Mammary epithelial cell (primary cell): ENCODE measurements at regions not wholly inside any gene's neighbourhood (a gene's known extent, or its start where the extent isn't known, plus 50 kb on each side); places are given as distances from the start of the nearest gene placed in this dataset.

Experiments used
- EZH2 ChIP-seq: IDR thresholded peaks from 2 replicates; pipeline ENCODE4 v1.6.1; 2012; ENCODE audit warnings: low read length, inconsistent platforms, borderline replicate concordance
- TF ChIP-seq, protein P1 (sequence below), 2 donors: IDR thresholded peaks in 1 of 2; conservative IDR thresholded peaks in 1 of 2; 2 replicates each; pipeline ENCODE4 v1.5.1; 2011 to 2012; ENCODE audit warnings: inconsistent platforms in 2 of 2, low read length in 2 of 2, mild to moderate bottlenecking in 2 of 2, control low read depth in 1 of 2, low read depth in 1 of 2; ENCODE audit not compliant: insufficient read depth in 1 of 2; ENCODE audit errors: extremely low read depth in 1 of 2

- TF ChIP-seq, protein P1, sequence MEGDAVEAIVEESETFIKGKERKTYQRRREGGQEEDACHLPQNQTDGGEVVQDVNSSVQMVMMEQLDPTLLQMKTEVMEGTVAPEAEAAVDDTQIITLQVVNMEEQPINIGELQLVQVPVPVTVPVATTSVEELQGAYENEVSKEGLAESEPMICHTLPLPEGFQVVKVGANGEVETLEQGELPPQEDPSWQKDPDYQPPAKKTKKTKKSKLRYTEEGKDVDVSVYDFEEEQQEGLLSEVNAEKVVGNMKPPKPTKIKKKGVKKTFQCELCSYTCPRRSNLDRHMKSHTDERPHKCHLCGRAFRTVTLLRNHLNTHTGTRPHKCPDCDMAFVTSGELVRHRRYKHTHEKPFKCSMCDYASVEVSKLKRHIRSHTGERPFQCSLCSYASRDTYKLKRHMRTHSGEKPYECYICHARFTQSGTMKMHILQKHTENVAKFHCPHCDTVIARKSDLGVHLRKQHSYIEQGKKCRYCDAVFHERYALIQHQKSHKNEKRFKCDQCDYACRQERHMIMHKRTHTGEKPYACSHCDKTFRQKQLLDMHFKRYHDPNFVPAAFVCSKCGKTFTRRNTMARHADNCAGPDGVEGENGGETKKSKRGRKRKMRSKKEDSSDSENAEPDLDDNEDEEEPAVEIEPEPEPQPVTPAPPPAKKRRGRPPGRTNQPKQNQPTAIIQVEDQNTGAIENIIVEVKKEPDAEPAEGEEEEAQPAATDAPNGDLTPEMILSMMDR (conservative IDR thresholded peaks at IDR 0.05 in 1 of 2, IDR thresholded peaks at IDR 0.05 in 1 of 2; ENCODE audit: extremely low read depth in 1 of 2, insufficient read depth in 1 of 2, low read depth in 1 of 2, low read length in 2 of 2), result no peak
- TF ChIP-seq EZH2, result no peak
These were observed 325.2 kb downstream of the USP25 start for GRCh38 chr21:16055014-16055413.
